ENCODE measurements at regions not wholly inside any gene's neighbourhood (a gene's known extent, or its start where the extent isn't known, plus 50 kb on each side); places are given as distances from the start of the nearest gene placed in this dataset.

- DNase-seq (ENCODE audit: low read depth, low spot score) (no peak), ATAC-seq (no peak)
- in situ Hi-C loops (cut with HindIII; ENCODE audit: low pct_unique_long_range_greater_than_20kb, low sequenced_read_pairs), result no loop called here
Observed at GRCh38 chr6:115665310-115665709, 395.4 kb downstream of the FRK start.

DNA sequence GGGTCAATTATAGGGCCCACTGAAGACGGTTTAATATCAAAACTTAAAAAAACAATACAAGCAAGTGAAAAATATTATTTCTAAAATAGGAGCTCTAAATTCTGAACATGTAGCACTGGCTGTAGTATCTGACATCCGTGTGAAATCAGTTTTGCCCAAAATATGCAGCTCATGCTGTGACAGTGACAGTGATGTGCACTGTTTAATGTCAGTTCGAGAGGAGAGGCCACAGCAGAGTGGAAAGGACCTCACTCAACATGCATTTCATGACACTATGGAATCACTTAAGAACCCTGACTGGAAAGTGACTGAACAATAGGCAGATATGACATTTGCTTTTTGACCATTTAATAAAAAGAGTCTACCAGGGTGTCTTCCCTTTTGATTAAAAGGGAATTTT lies 397.0 kb downstream of the FRK start:
- ATAC-seq (no peak), DNase-seq (ENCODE audit: low read depth, low spot score) (no peak)
- H3K36me3 ChIP-seq (ENCODE audit: control insufficient read depth, insufficient read depth, low read length), result no peaks in the 10 kb centered on the region
- H3K4me1 ChIP-seq (ENCODE audit: control insufficient read depth, insufficient read depth, low read length), result no peaks in the 10 kb centered on the region
- TF ChIP-seq TCF7L2 (IDR thresholded peaks at IDR 0.05; ENCODE audit: low read depth, low read length) (no peak), SIN3A (IDR thresholded peaks at IDR 0.05; ENCODE audit: borderline replicate concordance, insufficient read depth, low read depth, low read length) (no peak), POLR2AphosphoS5 (IDR thresholded peaks at IDR 0.05; ENCODE audit: low read depth, low read length) (no peak)
- TF ChIP-seq, protein P1, sequence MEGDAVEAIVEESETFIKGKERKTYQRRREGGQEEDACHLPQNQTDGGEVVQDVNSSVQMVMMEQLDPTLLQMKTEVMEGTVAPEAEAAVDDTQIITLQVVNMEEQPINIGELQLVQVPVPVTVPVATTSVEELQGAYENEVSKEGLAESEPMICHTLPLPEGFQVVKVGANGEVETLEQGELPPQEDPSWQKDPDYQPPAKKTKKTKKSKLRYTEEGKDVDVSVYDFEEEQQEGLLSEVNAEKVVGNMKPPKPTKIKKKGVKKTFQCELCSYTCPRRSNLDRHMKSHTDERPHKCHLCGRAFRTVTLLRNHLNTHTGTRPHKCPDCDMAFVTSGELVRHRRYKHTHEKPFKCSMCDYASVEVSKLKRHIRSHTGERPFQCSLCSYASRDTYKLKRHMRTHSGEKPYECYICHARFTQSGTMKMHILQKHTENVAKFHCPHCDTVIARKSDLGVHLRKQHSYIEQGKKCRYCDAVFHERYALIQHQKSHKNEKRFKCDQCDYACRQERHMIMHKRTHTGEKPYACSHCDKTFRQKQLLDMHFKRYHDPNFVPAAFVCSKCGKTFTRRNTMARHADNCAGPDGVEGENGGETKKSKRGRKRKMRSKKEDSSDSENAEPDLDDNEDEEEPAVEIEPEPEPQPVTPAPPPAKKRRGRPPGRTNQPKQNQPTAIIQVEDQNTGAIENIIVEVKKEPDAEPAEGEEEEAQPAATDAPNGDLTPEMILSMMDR (IDR thresholded peaks at IDR 0.05), result no peak
- TF ChIP-seq, protein P2, sequence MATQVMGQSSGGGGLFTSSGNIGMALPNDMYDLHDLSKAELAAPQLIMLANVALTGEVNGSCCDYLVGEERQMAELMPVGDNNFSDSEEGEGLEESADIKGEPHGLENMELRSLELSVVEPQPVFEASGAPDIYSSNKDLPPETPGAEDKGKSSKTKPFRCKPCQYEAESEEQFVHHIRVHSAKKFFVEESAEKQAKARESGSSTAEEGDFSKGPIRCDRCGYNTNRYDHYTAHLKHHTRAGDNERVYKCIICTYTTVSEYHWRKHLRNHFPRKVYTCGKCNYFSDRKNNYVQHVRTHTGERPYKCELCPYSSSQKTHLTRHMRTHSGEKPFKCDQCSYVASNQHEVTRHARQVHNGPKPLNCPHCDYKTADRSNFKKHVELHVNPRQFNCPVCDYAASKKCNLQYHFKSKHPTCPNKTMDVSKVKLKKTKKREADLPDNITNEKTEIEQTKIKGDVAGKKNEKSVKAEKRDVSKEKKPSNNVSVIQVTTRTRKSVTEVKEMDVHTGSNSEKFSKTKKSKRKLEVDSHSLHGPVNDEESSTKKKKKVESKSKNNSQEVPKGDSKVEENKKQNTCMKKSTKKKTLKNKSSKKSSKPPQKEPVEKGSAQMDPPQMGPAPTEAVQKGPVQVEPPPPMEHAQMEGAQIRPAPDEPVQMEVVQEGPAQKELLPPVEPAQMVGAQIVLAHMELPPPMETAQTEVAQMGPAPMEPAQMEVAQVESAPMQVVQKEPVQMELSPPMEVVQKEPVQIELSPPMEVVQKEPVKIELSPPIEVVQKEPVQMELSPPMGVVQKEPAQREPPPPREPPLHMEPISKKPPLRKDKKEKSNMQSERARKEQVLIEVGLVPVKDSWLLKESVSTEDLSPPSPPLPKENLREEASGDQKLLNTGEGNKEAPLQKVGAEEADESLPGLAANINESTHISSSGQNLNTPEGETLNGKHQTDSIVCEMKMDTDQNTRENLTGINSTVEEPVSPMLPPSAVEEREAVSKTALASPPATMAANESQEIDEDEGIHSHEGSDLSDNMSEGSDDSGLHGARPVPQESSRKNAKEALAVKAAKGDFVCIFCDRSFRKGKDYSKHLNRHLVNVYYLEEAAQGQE (IDR thresholded peaks at IDR 0.05; ENCODE audit: insufficient read depth in 1 of 2, low read depth in 2 of 2, low read length in 1 of 2), result no peak
- H3K27me3 ChIP-seq (ENCODE audit: control insufficient read depth, insufficient read depth, low read length), result no peaks in the 10 kb centered on the region
- BruUV-seq (replicated peaks), result no TSS peak
- intact Hi-C loops (cut with micrococcal nuclease; ENCODE audit: unreplicated experiment), result no loop called here
- no peak overlapping the region for H3K4me3 ChIP-seq (ENCODE audit: low read depth in 2 of 2, low read length in 2 of 2)
- H3K27ac ChIP-seq (ENCODE audit: low read length), result no peak overlapping the region
- in situ Hi-C loops (cut with HindIII; ENCODE audit: low pct_unique_long_range_greater_than_20kb, low sequenced_read_pairs), result no loop called here
- H3K9me3 ChIP-seq (ENCODE audit: control insufficient read depth, insufficient read depth, low read depth, low read length), result no peaks in the 10 kb centered on the region
- ChIA-PET CTCF (no interaction called here), POLR2A (no interaction called here)

More at GRCh38 chr6:115665310-115665709, 395.4 kb downstream of the FRK start:
- Histone ChIP-seq H3K27ac (ENCODE audit: low read length) (no peak overlapping the region), H3K4me3 (ENCODE audit: low read depth in 2 of 2, low read length in 2 of 2) (no peak overlapping the region), H3K36me3 (ENCODE audit: control insufficient read depth, insufficient read depth, low read length) (no peaks in the 10 kb centered on the region), H3K4me1 (ENCODE audit: control insufficient read depth, insufficient read depth, low read length) (no peaks in the 10 kb centered on the region), H3K27me3 (ENCODE audit: control insufficient read depth, insufficient read depth, low read length) (no peaks in the 10 kb centered on the region), H3K9me3 (ENCODE audit: control insufficient read depth, insufficient read depth, low read depth, low read length) (no peaks in the 10 kb centered on the region)
- TF ChIP-seq, protein P1 (IDR thresholded peaks at IDR 0.05), result no peak
- TF ChIP-seq SIN3A (IDR thresholded peaks at IDR 0.05; ENCODE audit: borderline replicate concordance, insufficient read depth, low read depth, low read length) (no peak), POLR2AphosphoS5 (IDR thresholded peaks at IDR 0.05; ENCODE audit: low read depth, low read length) (no peak)
- TF ChIP-seq, protein P2 (IDR thresholded peaks at IDR 0.05; ENCODE audit: insufficient read depth in 1 of 2, low read depth in 2 of 2, low read length in 1 of 2), result no peak
- no TSS peak for BruUV-seq (replicated peaks)
- ChIA-PET CTCF (no interaction called here), POLR2A (no interaction called here)
- intact Hi-C loops (cut with micrococcal nuclease; ENCODE audit: unreplicated experiment), result no loop called here
